HCT116 (cell line): ENCODE measurements at regions not wholly inside any gene's neighbourhood (a gene's known extent, or its start where the extent isn't known, plus 50 kb on each side); places are given as distances from the start of the nearest gene placed in this dataset.

ENCODE experiments used
- ATAC-seq: fragments of 200-7000 bp; cut with Tn5 transposase; 2 replicates; pipeline ENCODE4 v1.9.1; 2020; ENCODE audit warnings: mild to moderate bottlenecking, moderate library complexity
- BruUV-seq: library from RNA; stranded (reverse); fragments of 400-500 nt; replicated peaks from 2 replicates; lab custom pipeline; 2021; lab: Mats Ljungman, UMichigan
- CTCF ChIA-PET: fragments of 300-600 bp; sonication (Branson Sonifier 250); formaldehyde crosslinking; loops from one replicate; lab custom pipeline; 2021; ENCODE audit warnings: antibody characterized with exemption; lab: Charles Lee
- POLR2A ChIA-PET: fragments of 300-600, 350-600 bp; sonication (Branson Sonifier 250); formaldehyde crosslinking; loops from one replicate; lab custom pipeline; 2021; ENCODE audit warnings: antibody characterized with exemption; lab: Charles Lee
- RAD21 ChIA-PET, 2 experiments: fragments of 300-600 bp; sonication (Branson Sonifier 250); formaldehyde crosslinking; loops; one replicate each; lab custom pipeline; 2023; ENCODE audit warnings: low total read pairs in 2 of 2; ENCODE audit not compliant: uncharacterized antibody in 2 of 2, unreplicated experiment in 2 of 2, low non-redundant PET in 1 of 2; lab: Charles Lee
- DNase-seq: peaks from one replicate; pipeline ENCODE4 v3.0.0-alpha.2; 2010; ENCODE audit warnings: low read depth, low spot score
- H2AFZ ChIP-seq: fragments of 200-600 bp; shearing (Covaris generic), sonication (generic); 2 replicates; pipeline ENCODE4 v1.6.1; 2017; ENCODE audit warnings: low read depth, mixed run types, mixed read lengths, antibody characterized with exemption, low read length; ENCODE audit not compliant: poor library complexity, severe bottlenecking
- H3K27ac ChIP-seq: 2 replicates; pipeline ENCODE4 v1.5.1; 2012; ENCODE audit warnings: low read depth, low read length
- H3K27me3 ChIP-seq: fragments of 200-600 bp; sonication (generic); 2 replicates; pipeline ENCODE4 v1.6.1; 2016; ENCODE audit warnings: mixed run types, low read length, mixed read lengths; ENCODE audit not compliant: insufficient read depth
- H3K36me3 ChIP-seq, 2 experiments: fragments of 200-500 bp in 1 of 2; fragments of 200-600 bp in 1 of 2; sonication (Bioruptor generic) in 1 of 2; sonication (generic) in 1 of 2; 2 replicates each; pipeline versions ENCODE4 v1.5.1 to v1.6.1; 2014 to 2016; ENCODE audit warnings: low read length in 2 of 2, inconsistent platforms in 1 of 2, mixed read lengths in 1 of 2, mixed run types in 1 of 2; ENCODE audit not compliant: insufficient read depth in 2 of 2, control insufficient read depth in 1 of 2
- H3K4me1 ChIP-seq, 2 experiments: fragments of 200-600 bp in 1 of 2; sonication (generic) in 1 of 2; 2 replicates each; pipeline versions ENCODE4 v1.5.1 to v1.6.1; 2012 to 2017; ENCODE audit warnings: low read length in 2 of 2, inconsistent platforms in 1 of 2, mild to moderate bottlenecking in 1 of 2, mixed read lengths in 1 of 2, mixed run types in 1 of 2, moderate library complexity in 1 of 2; ENCODE audit not compliant: insufficient read depth in 2 of 2, control insufficient read depth in 1 of 2
- H3K4me2 ChIP-seq: fragments of 200-600 bp; sonication (generic); 2 replicates; pipeline ENCODE4 v1.6.1; 2017; ENCODE audit warnings: mixed run types, low read length, mixed read lengths
- H3K4me3 ChIP-seq, 2 experiments: fragments of 200-600 bp in 1 of 2; sonication (generic) in 1 of 2; replicated peaks in 1 of 2; 2 replicates each; pipeline ENCODE4 v1.5.1; 2011 to 2016; ENCODE audit warnings: low read length in 2 of 2, control low read depth in 1 of 2, low read depth in 1 of 2, mild to moderate bottlenecking in 1 of 2, mixed read lengths in 1 of 2, mixed run types in 1 of 2
- H3K79me2 ChIP-seq: fragments of 200-600 bp; sonication (generic); 2 replicates; pipeline ENCODE4 v1.6.1; 2017; ENCODE audit warnings: mild to moderate bottlenecking, mixed run types, low read length, moderate library complexity, mixed read lengths; ENCODE audit not compliant: insufficient read depth
- H3K9ac ChIP-seq: fragments of 200-600 bp; sonication (generic); 2 replicates; pipeline ENCODE4 v1.6.1; 2016; ENCODE audit warnings: low read length, mixed read lengths
- H3K9me2 ChIP-seq: fragments of 200-600 bp; sonication (generic), shearing (Covaris generic); 2 replicates; pipeline ENCODE4 v1.6.1; 2017; ENCODE audit warnings: mixed run types, mild to moderate bottlenecking, moderate library complexity; ENCODE audit not compliant: insufficient read depth
- H3K9me3 ChIP-seq, 2 experiments: fragments of 200-500 bp in 1 of 2; fragments of 200-600 bp in 1 of 2; sonication (Bioruptor generic) in 1 of 2; sonication (generic) in 1 of 2; 2 replicates each; pipeline ENCODE4 v1.6.1; 2014 to 2017; ENCODE audit warnings: low read length in 2 of 2, mixed read lengths in 2 of 2, inconsistent platforms in 1 of 2, low read depth in 1 of 2, mild to moderate bottlenecking in 1 of 2, mixed run types in 1 of 2, moderate library complexity in 1 of 2; ENCODE audit not compliant: control insufficient read depth in 1 of 2, insufficient read depth in 1 of 2
- H4K20me1 ChIP-seq: fragments of 200-600 bp; sonication (generic), shearing (Covaris generic); 2 replicates; pipeline ENCODE4 v1.6.1; 2017; ENCODE audit warnings: mixed run types, mild to moderate bottlenecking, moderate library complexity; ENCODE audit not compliant: insufficient read depth
- CBX3 ChIP-seq: IDR thresholded peaks from 2 replicates; pipeline ENCODE4 v1.6.1; 2012; ENCODE audit warnings: low read depth
- EZH2phosphoT487 ChIP-seq: fragments of 200-600 bp; IDR thresholded peaks from 2 replicates; pipeline ENCODE4 v1.6.1; 2018; ENCODE audit warnings: antibody characterized with exemption, borderline replicate concordance
- JUND ChIP-seq: IDR thresholded peaks from 2 replicates; pipeline ENCODE4 v1.6.1; 2012
- POLR2A ChIP-seq: IDR thresholded peaks from 2 replicates; pipeline ENCODE4 v1.7.0; 2011; ENCODE audit warnings: borderline replicate concordance; ENCODE audit not compliant: insufficient read depth, insufficient read length; ENCODE audit errors: extremely low read depth
- SP1 ChIP-seq: IDR thresholded peaks from 2 replicates; pipeline ENCODE4 v1.6.1; 2012; ENCODE audit warnings: low read depth
- intact Hi-C: fragments of 100-400 bp; cut with micrococcal nuclease; formaldehyde crosslinking; loops from 2 replicates; pipeline ENCODE4 v1.10.0; 2022
- TF ChIP-seq, protein P1 (sequence below): IDR thresholded peaks from 2 replicates; pipeline ENCODE4 v1.6.1; 2012; ENCODE audit warnings: low read depth
- TF ChIP-seq, protein P2 (sequence below), 3 experiments: fragments of 200-600 bp in 1 of 3; sonication (generic) in 1 of 3; IDR thresholded peaks in 2 of 3; conservative IDR thresholded peaks in 1 of 3; 2 replicates each; pipeline ENCODE4 v1.5.1; 2012 to 2017; ENCODE audit warnings: low read depth in 2 of 3, low read length in 2 of 3, antibody characterized with exemption in 1 of 3, borderline replicate concordance in 1 of 3, control low read depth in 1 of 3, mild to moderate bottlenecking in 1 of 3, mixed read lengths in 1 of 3, mixed run types in 1 of 3, moderate library complexity in 1 of 3; ENCODE audit not compliant: insufficient read depth in 1 of 3

DNA sequence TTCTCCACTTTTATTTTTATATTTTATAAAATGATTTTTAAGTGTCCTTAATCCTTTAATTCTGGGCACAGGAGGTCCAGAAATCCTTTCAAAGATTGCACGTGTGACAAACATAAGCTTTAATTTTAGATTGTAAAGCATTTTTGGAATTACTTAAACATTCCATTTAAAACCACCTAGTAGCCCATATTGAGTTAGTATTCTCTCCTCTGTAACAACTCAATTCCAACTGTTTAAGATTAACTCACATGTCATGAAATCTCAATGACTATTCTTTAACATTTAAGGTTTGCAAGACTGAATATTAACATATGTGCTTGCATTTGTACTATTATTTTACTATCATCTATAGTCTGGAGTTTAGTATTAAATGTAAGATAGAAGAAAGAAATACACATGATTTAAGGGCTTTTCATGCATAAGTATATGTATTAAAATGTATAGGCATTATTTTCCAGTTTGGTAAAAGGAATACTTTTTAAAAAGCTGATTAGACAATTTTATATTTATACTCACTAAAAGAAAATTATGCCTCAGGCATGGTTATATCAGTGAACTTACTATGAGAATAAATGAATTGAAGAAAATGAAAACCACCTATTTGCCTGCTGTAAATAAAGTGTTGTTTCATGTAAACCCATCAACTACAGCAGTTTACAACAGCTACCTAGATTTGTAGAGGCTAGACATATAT, 776.9 kb downstream of the SLC6A15 start:
- no peaks in the 10 kb centered on the region for H3K36me3 ChIP-seq
- CTCF ChIA-PET: no interaction called here
- BruUV-seq: no TSS peak
- intact Hi-C loops: no loop called here
- POLR2A ChIA-PET: no interaction called here
- no peak overlapping the region for H3K27ac ChIP-seq
- no peaks in the 10 kb centered on the region for H3K27me3 ChIP-seq
- no peak for DNase-seq
- no peaks in the 10 kb centered on the region for H3K79me2 ChIP-seq
- no peak for ATAC-seq
- H3K4me1 ChIP-seq: peaks cover 0 to 8% of the 10 kb centered on the region in 2 experiments; a peak in 2 of 4 replicates
- H3K9ac ChIP-seq: no peak overlapping the region
- no peak overlapping the region for H3K4me3 ChIP-seq
- H3K9me2 ChIP-seq: peaks cover 3% of the 10 kb centered on the region; the same call in 1 of the 2 replicates
- H4K20me1 ChIP-seq: no peaks in the 10 kb centered on the region
- TF ChIP-seq POLR2A (no peak), JUND (no peak), CBX3 (no peak)
- TF ChIP-seq, protein P1, sequence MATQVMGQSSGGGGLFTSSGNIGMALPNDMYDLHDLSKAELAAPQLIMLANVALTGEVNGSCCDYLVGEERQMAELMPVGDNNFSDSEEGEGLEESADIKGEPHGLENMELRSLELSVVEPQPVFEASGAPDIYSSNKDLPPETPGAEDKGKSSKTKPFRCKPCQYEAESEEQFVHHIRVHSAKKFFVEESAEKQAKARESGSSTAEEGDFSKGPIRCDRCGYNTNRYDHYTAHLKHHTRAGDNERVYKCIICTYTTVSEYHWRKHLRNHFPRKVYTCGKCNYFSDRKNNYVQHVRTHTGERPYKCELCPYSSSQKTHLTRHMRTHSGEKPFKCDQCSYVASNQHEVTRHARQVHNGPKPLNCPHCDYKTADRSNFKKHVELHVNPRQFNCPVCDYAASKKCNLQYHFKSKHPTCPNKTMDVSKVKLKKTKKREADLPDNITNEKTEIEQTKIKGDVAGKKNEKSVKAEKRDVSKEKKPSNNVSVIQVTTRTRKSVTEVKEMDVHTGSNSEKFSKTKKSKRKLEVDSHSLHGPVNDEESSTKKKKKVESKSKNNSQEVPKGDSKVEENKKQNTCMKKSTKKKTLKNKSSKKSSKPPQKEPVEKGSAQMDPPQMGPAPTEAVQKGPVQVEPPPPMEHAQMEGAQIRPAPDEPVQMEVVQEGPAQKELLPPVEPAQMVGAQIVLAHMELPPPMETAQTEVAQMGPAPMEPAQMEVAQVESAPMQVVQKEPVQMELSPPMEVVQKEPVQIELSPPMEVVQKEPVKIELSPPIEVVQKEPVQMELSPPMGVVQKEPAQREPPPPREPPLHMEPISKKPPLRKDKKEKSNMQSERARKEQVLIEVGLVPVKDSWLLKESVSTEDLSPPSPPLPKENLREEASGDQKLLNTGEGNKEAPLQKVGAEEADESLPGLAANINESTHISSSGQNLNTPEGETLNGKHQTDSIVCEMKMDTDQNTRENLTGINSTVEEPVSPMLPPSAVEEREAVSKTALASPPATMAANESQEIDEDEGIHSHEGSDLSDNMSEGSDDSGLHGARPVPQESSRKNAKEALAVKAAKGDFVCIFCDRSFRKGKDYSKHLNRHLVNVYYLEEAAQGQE: no peak
- RAD21 ChIA-PET: no interaction called here
- no peaks in the 10 kb centered on the region for H3K9me3 ChIP-seq
- H2AFZ ChIP-seq: peak overlapping the region; percentile 83
- no peak overlapping the region for H3K4me2 ChIP-seq

DNA sequence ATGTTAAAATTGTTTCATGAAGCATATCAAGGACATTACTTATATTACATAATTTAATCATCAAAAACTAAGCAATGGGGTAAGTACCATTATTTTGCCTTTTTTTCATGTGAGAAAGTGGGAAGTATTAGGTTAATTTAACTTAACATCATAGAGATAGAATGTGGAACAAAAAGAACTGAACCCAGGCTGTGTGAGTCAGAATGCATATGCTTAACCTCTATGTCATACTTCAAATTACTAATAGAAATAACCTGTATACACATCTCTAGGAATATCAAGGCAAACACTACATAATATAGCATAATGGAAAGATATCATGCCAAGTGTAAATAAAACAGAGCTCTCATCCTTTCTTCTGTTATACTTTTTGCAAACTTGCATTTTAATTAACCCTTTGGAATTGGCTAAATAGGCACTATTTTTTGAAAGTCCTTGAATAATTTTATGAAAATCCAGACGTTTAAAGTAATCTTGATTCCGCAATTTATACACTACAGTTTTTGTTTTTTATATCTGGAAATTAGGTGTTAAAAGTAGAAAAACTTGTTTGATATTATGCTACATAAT, 777.7 kb downstream of the SLC6A15 start:
- Histone ChIP-seq H3K27ac (no peak overlapping the region), H3K9me3 (no peaks in the 10 kb centered on the region), H2AFZ (no peak overlapping the region), H3K9ac (no peak overlapping the region), H3K4me3 (no peak overlapping the region), H3K9me2 (peaks cover 3% of the 10 kb centered on the region; the same call in 1 of the 2 replicates), H3K4me2 (no peak overlapping the region), H4K20me1 (no peaks in the 10 kb centered on the region), H3K4me1 (peaks cover 0 to 8% of the 10 kb centered on the region in 2 experiments; a peak in 2 of 4 replicates), H3K79me2 (no peaks in the 10 kb centered on the region), H3K27me3 (no peaks in the 10 kb centered on the region), H3K36me3 (no peaks in the 10 kb centered on the region)
- ChIA-PET POLR2A (no interaction called here), RAD21 (no interaction called here), CTCF (no interaction called here)
- intact Hi-C loops: no loop called here
- ATAC-seq (no peak), DNase-seq (no peak)
- BruUV-seq: no TSS peak
- TF ChIP-seq, protein P2, sequence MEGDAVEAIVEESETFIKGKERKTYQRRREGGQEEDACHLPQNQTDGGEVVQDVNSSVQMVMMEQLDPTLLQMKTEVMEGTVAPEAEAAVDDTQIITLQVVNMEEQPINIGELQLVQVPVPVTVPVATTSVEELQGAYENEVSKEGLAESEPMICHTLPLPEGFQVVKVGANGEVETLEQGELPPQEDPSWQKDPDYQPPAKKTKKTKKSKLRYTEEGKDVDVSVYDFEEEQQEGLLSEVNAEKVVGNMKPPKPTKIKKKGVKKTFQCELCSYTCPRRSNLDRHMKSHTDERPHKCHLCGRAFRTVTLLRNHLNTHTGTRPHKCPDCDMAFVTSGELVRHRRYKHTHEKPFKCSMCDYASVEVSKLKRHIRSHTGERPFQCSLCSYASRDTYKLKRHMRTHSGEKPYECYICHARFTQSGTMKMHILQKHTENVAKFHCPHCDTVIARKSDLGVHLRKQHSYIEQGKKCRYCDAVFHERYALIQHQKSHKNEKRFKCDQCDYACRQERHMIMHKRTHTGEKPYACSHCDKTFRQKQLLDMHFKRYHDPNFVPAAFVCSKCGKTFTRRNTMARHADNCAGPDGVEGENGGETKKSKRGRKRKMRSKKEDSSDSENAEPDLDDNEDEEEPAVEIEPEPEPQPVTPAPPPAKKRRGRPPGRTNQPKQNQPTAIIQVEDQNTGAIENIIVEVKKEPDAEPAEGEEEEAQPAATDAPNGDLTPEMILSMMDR (IDR thresholded peaks at IDR 0.05 in 2 of 3, conservative IDR thresholded peaks at IDR 0.05 in 1 of 3; ENCODE audit: borderline replicate concordance in 1 of 3, insufficient read depth in 1 of 3, low read depth in 2 of 3, low read length in 2 of 3): no peak
- TF ChIP-seq CBX3 (no peak), SP1 (no peak), EZH2phosphoT487 (no peak), POLR2A (no peak)
- TF ChIP-seq, protein P1: no peak
